ENCODE measurements at regions not wholly inside any gene's neighbourhood (a gene's known extent, or its start where the extent isn't known, plus 50 kb on each side); places are given as distances from the start of the nearest gene placed in this dataset.

DNA sequence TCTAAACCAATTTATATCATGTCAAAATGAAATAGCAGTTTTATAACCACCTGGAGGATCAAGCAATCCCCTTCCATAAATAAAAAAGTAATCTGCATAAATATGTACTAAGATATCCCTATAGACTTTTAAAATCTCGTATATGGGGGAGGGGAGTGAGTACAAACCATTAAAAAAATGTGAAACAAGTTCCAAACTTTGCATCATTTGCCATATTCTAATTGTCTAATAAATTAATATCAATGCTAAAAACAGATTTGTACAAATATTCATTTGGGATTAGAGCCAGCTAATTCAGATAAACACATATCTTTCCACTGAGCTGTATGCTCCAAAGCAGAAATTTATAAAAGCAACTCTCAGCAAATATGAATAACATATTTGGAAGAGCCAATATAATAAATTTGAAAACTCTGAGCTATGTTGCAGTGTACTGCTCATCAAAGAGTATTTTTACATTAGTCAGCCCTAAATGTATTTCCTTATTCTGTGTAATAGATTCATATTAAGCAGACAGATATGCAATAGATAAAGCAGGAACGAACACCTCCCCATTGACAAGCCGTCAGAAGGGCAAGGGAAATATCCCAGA lies 970.2 kb downstream of the EFNB2 start:
- TF ChIP-seq, protein P1, sequence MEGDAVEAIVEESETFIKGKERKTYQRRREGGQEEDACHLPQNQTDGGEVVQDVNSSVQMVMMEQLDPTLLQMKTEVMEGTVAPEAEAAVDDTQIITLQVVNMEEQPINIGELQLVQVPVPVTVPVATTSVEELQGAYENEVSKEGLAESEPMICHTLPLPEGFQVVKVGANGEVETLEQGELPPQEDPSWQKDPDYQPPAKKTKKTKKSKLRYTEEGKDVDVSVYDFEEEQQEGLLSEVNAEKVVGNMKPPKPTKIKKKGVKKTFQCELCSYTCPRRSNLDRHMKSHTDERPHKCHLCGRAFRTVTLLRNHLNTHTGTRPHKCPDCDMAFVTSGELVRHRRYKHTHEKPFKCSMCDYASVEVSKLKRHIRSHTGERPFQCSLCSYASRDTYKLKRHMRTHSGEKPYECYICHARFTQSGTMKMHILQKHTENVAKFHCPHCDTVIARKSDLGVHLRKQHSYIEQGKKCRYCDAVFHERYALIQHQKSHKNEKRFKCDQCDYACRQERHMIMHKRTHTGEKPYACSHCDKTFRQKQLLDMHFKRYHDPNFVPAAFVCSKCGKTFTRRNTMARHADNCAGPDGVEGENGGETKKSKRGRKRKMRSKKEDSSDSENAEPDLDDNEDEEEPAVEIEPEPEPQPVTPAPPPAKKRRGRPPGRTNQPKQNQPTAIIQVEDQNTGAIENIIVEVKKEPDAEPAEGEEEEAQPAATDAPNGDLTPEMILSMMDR (IDR thresholded peaks at IDR 0.05): no peak

DNA sequence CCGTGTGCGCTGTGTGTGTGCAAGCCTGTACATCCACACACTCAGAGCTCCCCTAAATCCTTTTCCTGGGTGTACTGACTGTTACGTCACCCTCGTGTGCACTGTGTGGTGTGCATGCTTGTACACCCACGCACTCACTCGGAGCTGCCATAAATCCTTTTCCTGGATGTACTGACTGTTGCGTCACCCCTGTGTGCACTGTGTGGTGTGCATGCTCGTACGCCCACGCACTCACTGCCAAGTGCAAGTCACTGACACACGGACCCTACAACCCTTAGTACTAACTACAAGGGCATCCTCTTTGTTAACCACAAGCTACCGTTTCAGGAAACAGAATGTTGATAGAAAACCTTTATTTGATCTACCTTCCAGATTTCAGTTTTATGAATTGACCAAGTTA lies 983.4 kb downstream of the EFNB2 start:
- TF ChIP-seq, protein P1 (IDR thresholded peaks at IDR 0.05): no peak

DNA sequence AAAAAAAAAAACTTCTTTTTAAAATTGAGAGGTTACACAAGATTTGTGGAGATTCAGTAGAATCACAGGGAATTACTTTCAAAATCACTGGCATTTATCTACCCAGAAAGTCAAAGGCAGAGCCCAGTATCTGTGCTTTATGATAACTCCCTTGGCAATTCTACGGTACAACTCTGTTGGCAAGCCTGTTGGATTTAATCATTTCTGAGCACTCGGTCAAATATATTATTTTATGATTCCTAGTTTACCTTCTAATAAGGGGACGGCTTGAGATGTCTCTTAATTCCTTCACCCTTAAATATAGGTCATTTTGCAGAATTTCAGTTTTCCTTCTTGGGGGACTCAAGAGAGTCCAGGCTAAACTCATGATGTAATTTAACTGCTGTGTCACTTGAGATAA lies 987.6 kb downstream of the EFNB2 start:
- TF ChIP-seq, protein P1 (IDR thresholded peaks at IDR 0.05): no peak

DNA sequence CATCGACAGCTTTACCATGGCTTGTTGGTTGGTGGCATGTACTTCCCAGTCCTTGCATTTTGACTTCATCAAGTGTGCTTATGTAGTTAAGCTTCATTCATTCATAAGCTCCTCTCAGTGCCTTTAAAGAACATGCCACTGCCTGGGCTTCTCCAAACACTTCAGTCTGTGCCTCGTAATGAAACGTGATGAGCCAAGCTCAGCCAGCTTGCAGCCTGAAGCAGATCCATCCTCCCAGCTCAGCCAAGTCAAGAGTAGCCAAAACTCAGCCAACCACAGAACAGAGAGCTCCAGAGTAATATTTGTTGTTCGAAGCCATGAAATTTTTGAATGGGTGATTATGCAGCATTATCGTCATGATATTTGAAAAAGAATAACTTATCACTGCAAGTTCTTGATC lies 989.7 kb downstream of the EFNB2 start:
- TF ChIP-seq, protein P1 (IDR thresholded peaks at IDR 0.05): no peak

DNA sequence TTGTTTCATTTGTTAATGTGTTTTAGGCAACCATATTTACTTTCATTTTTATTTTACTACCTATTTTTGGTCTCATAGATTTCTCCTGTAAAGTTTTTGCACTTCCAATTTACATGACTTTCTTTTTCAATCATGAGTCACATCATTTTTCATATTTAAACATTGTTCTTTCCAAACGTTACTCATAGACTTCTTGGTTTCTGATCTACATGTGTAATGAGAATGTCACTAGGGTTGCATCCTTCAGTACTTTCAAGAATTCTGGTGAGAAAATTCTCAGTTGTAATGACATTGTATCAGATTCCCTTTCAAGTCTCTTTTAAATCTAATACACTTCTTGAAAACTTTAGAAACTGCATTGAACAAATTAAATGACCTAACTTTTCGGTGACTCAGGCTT lies 991.7 kb downstream of the EFNB2 start:
- TF ChIP-seq, protein P1 (IDR thresholded peaks at IDR 0.05): no peak

DNA sequence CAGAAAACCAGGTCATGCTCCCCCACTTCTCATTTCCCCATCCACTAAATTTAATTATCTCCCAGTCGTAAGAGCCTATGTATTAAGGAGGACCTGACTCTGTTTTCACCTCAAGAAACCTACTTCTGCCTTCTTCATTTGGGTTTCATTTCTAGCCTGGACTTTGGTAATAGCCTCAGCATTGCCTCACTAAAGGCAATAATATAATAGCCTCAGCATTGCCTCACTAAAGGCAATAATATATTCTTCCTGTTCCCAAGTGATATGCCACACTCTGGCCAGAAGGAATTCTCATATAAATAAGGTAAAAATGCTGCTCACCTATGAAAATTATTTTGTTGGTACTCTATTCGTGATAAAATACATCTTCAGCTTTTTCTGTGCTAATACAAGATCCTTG lies 993.9 kb downstream of the EFNB2 start:
- TF ChIP-seq, protein P1 (IDR thresholded peaks at IDR 0.05): no peak

GRCh38 chr13:105538346-105538745 lies 997.1 kb downstream of the EFNB2 start:
- TF ChIP-seq, protein P1 (IDR thresholded peaks at IDR 0.05): no peak

- TF ChIP-seq, protein P1 (IDR thresholded peaks at IDR 0.05): no peak
Observed at GRCh38 chr13:105537113-105537512, 998.3 kb downstream of the EFNB2 start.
